Fibroblast of lung (primary cell): ENCODE measurements at regions not wholly inside any gene's neighbourhood (a gene's known extent, or its start where the extent isn't known, plus 50 kb on each side); places are given as distances from the start of the nearest gene placed in this dataset.

Source experiments
- CTCF ChIP-seq, 2 donors: IDR thresholded peaks in 1 of 2; conservative IDR thresholded peaks in 1 of 2; 1 replicate in 1 of 2; 2 replicates in 1 of 2; pipeline ENCODE4 v1.5.1; 2011 to 2012; ENCODE audit warnings: low read length in 2 of 2, control low read depth in 1 of 2, inconsistent platforms in 1 of 2, low read depth in 1 of 2, mild to moderate bottlenecking in 1 of 2
- EZH2 ChIP-seq: IDR thresholded peaks from 2 replicates; pipeline ENCODE4 v1.5.1; 2012; ENCODE audit warnings: low read length, control low read depth, mild to moderate bottlenecking; ENCODE audit errors: missing control alignments

DNA sequence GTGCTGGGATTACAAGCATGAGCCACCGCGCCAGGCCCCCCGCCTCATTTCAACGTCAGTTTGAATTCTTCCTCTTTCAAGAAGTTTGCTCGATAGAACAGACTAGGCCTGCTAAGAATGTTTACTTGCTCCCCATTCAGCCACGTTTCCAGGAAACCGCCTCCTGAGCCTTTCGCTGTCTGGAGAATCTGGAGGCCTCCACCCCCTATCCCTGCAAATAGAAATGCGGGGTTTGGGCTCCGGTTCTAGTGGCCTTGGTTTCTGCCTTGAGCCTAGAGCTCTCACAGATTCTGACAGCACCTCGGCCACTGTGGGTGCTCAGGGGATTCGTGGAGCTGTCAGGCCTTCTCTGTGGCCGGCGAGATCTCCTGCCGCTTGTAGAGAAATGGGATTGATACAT lies 84.3 kb downstream of the UBIAD1 start:
- TF ChIP-seq EZH2 (no peak), CTCF (conservative IDR thresholded peaks at IDR 0.05 in 1 of 2, IDR thresholded peaks at IDR 0.05 in 1 of 2; ENCODE audit: low read depth in 1 of 2, low read length in 2 of 2) (no peak)
